ENCODE measurements at regions not wholly inside any gene's neighbourhood (a gene's known extent, or its start where the extent isn't known, plus 50 kb on each side); places are given as distances from the start of the nearest gene placed in this dataset.

GRCh38 chr9:25948182-25948581, 269.9 kb upstream of the TUSC1 start:
- Histone ChIP-seq H3K4me1 (ENCODE audit: insufficient read depth, low read length, poor library complexity, severe bottlenecking) (no peaks in the 10 kb centered on the region), H2AFZ (ENCODE audit: low read length) (no peak overlapping the region), H3K4me3 (ENCODE audit: low read length, poor library complexity, severe bottlenecking) (no peak overlapping the region), H3K9me2 (replicated peaks; ENCODE audit: low read depth, low read length) (no peaks in the 10 kb centered on the region), H4K20me1 (ENCODE audit: insufficient read depth, low read length, poor library complexity, severe bottlenecking) (no peaks in the 10 kb centered on the region), H3K4me2 (ENCODE audit: low read depth, low read length, poor library complexity, severe bottlenecking) (no peak overlapping the region), H3F3A (ENCODE audit: low read depth) (no peaks in the 10 kb centered on the region), H3K27me3 (ENCODE audit: insufficient read depth, low read length, poor library complexity, severe bottlenecking) (no peaks in the 10 kb centered on the region), H3K79me2 (ENCODE audit: insufficient read depth, low read length) (no peaks in the 10 kb centered on the region), H3K9ac (ENCODE audit: low read depth, low read length, poor library complexity, severe bottlenecking) (no peak overlapping the region), H3K9me3 (ENCODE audit: insufficient read depth, low read depth, low read length) (no peaks in the 10 kb centered on the region), H3K36me3 (ENCODE audit: insufficient read depth, low read length) (no peaks in the 10 kb centered on the region)
- TF ChIP-seq EZH2phosphoT487 (IDR thresholded peaks at IDR 0.05; ENCODE audit: borderline replicate concordance) (no peak), CTCF (conservative IDR thresholded peaks at IDR 0.05; ENCODE audit: low read length) (no peak)

GRCh38 chr9:25939126-25939525, 260.9 kb upstream of the TUSC1 start:
- H3K4me2 ChIP-seq (ENCODE audit: low read depth, low read length, poor library complexity, severe bottlenecking) = no peak overlapping the region
- H3K9ac ChIP-seq (ENCODE audit: low read depth, low read length, poor library complexity, severe bottlenecking) = no peak overlapping the region
- no peaks in the 10 kb centered on the region for H3K36me3 ChIP-seq (ENCODE audit: insufficient read depth, low read length)
- H3K4me1 ChIP-seq (ENCODE audit: insufficient read depth, low read length, poor library complexity, severe bottlenecking) = no peaks in the 10 kb centered on the region
- H3F3A ChIP-seq (ENCODE audit: low read depth) = no peaks in the 10 kb centered on the region
- no peaks in the 10 kb centered on the region for H3K9me2 ChIP-seq (replicated peaks; ENCODE audit: low read depth, low read length)
- TF ChIP-seq EZH2phosphoT487 (IDR thresholded peaks at IDR 0.05; ENCODE audit: borderline replicate concordance) = no peak
- TF ChIP-seq CTCF (conservative IDR thresholded peaks at IDR 0.05; ENCODE audit: low read length) = no peak
- no peaks in the 10 kb centered on the region for H3K27me3 ChIP-seq (ENCODE audit: insufficient read depth, low read length, poor library complexity, severe bottlenecking)
- H3K9me3 ChIP-seq (ENCODE audit: insufficient read depth, low read depth, low read length) = no peaks in the 10 kb centered on the region
- no peak overlapping the region for H3K4me3 ChIP-seq (ENCODE audit: low read length, poor library complexity, severe bottlenecking)
- no peak overlapping the region for H2AFZ ChIP-seq (ENCODE audit: low read length)
- H3K79me2 ChIP-seq (ENCODE audit: insufficient read depth, low read length) = no peaks in the 10 kb centered on the region
- no peaks in the 10 kb centered on the region for H4K20me1 ChIP-seq (ENCODE audit: insufficient read depth, low read length, poor library complexity, severe bottlenecking)

- H3K9ac ChIP-seq (ENCODE audit: low read depth, low read length, poor library complexity, severe bottlenecking) = no peak overlapping the region
- H2AFZ ChIP-seq (ENCODE audit: low read length) = no peak overlapping the region
- H3K79me2 ChIP-seq (ENCODE audit: insufficient read depth, low read length) = no peaks in the 10 kb centered on the region
- H3K36me3 ChIP-seq (ENCODE audit: insufficient read depth, low read length) = no peaks in the 10 kb centered on the region
- no peaks in the 10 kb centered on the region for H3K9me3 ChIP-seq (ENCODE audit: insufficient read depth, low read depth, low read length)
- H3K4me2 ChIP-seq (ENCODE audit: low read depth, low read length, poor library complexity, severe bottlenecking) = no peak overlapping the region
- no peaks in the 10 kb centered on the region for H3K27me3 ChIP-seq (ENCODE audit: insufficient read depth, low read length, poor library complexity, severe bottlenecking)
- no peak for TF ChIP-seq CTCF (conservative IDR thresholded peaks at IDR 0.05; ENCODE audit: low read length)
- no peak for TF ChIP-seq EZH2phosphoT487 (IDR thresholded peaks at IDR 0.05; ENCODE audit: borderline replicate concordance)
- H3F3A ChIP-seq (ENCODE audit: low read depth) = no peaks in the 10 kb centered on the region
- no peaks in the 10 kb centered on the region for H3K4me1 ChIP-seq (ENCODE audit: insufficient read depth, low read length, poor library complexity, severe bottlenecking)
- no peaks in the 10 kb centered on the region for H4K20me1 ChIP-seq (ENCODE audit: insufficient read depth, low read length, poor library complexity, severe bottlenecking)
- no peaks in the 10 kb centered on the region for H3K9me2 ChIP-seq (replicated peaks; ENCODE audit: low read depth, low read length)
- H3K4me3 ChIP-seq (ENCODE audit: low read length, poor library complexity, severe bottlenecking) = no peak overlapping the region
Observed at GRCh38 chr9:25936031-25936430, 257.8 kb upstream of the TUSC1 start.
